Left kidney (tissue), 1 donor: ENCODE measurements at regions not wholly inside any gene's neighbourhood (a gene's known extent, or its start where the extent isn't known, plus 50 kb on each side); places are given as distances from the start of the nearest gene placed in this dataset.

ENCODE experiments used
- DNase-seq: peaks from one replicate; pipeline ENCODE4 v3.0.0-alpha.2; 2013

DNA sequence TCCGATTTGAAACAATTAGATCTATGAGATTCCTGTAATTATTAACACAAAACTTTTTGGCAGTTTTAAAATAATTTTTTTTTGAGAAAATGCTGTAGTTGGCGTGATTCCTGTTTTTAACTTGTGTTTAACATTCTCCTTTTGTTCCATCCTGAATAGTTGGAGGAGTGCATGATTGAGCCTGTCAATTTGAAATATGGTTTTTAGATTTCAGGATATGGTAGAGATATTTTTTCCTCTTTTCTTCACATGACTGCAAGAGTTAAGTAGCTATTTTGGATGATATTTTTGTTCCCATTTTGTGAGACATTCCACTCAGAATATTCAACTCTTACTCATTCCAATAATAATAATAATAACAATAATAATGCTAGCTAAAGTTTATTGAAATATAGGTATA, 241.7 kb upstream of the MAN1A1 start:
- DNase-seq, result no peak

DNA sequence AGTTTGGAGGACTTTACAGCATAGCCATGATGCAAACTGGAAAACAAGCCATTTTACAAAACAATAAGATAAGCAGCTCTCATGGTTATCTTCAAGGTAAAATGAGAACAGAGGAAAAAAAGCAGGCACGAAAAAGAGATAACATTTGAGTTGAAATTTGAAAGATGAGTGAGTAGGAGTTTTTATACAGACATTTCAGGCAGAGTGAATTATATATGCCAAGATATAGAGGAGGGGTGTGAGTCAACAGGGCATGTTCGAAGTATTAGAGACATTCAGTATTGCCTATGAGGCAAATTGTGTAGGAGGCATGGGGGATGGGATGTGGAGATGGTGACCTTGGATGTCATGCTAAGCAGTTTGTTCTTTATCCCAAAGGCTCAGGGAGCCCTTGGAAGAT, 240.5 kb upstream of the MAN1A1 start:
- DNase-seq, result no peak

DNA sequence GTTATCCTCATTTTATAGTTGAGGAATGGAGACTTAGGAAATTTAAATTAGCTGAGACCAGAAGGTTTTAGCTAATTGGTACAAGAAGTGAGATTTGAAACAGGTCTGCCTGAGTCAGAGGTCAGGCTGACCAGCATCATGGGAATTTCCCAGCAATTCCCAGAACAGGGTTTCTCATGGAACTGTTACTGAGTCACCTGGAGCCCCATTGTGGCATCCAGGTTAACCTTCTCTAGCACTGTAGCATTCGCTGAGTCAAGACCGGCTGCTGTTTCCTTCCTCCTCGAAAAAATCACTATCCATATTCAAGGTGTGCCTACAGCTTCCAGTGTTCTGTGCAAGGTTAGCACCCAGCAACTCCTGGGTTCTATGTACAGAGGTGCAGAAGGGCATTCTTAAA, 238.0 kb upstream of the MAN1A1 start:
- DNase-seq, result no peak

DNA sequence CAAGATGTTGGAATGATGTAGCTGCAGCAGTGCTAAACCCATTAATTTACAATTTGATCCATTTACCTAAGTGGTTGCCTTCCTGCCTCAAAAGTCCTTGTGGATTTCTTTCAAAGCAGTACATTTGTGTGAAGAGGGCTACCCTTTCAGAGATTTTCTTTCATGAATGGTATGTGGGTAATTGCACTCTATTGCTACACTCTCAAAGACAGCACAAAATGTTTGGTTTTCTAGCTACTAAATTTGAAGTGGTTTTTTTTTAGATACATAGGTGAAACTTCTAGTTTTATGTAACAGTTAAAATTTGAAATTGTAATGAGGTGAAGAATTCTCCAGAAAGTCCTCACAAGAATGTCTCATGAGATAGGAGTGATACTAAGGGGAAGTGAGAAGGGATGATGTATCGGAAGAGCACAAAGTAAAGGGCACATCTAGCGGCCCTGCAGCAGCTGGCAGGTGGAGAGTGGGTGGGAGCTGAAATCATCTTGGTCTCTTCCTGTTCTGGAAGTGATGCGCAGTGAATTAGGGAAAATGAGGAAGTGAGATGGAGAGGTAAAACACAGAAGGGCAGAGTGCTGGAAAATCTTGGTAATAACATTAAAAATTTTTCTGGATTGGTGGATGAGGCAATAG, 236.8 kb upstream of the MAN1A1 start:
- no peak for DNase-seq

DNA sequence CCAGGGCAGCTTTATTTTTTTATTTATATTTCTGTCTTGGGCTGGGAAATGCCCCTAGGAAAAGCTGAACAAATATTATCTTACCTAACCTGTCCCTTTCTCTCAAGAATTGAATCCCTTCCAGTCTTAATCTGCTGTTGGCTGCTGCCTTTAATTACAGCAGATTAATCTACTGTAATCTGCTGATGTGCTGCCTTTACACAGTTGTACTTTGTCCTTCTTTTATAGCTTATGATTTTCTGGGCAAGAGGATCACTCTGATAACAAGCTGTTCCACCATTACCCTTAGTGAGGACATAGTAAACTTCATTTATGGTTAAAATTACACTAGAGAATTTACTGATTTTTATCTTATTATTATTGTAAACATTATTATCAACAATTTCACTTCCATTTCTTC, 234.5 kb upstream of the MAN1A1 start:
- DNase-seq, result no peak

DNA sequence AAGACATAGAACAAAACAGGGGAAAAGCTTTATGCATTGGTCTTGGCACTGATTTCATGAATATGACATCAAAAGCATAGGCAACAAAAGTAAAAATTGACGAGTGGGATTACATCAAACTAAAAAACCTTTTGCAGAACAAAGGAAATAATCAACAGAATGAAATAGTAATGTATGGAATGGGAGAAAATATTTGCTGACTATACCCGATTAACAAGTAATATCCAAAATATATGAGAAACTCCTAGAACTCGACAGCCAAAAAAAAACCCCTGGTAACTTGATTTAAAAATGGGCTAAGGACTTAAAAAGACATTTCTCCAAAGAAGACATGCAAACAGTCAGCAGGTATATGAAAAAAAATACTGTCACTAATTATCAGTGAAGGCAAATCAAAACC, 231.7 kb upstream of the MAN1A1 start:
- DNase-seq, result no peak

DNA sequence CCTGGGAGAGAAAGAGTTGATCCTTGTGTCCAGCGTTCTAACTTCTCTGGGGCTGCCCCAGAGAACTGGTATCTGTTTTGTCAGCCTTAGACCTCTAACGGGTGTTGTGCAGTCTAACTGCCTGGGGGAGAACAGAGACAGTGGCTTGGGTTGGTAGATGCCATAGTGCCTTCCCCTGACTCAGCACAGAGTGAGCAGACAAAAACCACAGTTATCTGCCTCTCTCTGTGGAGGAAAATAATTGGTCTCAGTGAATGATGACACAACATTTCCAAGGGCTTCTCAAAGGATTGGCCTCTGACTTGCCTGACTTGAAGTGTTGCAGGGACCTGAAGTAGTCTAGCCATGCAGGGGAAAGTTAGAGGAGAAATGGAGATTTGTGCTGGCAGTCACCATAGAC, 226.2 kb upstream of the MAN1A1 start:
- DNase-seq, result no peak

DNA sequence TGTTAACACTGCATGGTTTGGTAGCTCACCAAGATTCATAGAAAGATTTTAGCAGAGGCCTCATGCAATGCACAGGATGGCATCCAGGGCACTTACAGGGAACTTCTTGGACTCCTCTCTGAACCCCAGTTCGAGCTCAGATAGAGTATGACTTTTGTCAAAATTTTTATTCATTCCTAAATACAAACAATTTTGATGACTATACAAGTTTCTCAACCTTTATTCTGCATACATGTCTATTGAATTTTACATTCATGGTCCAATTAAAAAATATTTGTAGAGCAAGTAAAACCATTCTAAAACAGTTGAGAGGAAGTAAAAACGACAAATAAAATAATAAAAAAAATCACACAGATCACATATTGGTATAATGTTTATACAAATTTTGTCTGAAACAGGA, 219.0 kb upstream of the MAN1A1 start:
- no peak for DNase-seq

DNA sequence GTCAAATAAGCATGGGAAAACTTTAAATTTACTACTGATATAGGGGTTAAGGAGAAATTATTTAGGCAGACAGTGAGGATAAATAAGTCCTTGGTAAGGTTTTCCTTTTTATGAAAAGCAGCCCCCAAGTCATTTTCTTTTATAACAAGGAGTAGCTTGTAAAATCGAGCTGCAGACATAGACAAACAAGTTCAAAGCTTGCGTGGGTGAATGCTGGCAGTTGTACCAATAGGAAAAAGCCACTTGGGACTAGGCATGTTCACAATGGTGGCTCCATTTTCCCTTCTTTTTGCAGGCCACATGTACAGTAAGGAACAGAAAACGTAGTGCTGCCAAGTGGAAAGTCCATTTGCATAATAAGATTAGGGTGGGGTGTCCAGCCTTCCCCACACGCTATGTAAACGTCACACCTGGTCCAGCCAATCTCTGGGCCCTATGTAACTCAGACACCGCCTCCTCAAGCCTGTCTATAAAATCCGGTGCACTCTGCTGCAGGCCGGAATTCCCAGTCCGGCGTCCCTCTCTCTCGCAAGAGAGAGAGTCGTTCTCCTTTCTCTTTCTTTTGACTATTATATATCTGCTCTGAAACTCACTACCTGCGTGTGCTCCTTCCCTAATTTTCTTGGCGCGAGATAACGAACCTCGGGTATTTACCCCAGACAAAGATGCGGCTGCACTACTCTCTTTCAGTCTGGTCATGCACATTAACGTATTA, 217.1 kb upstream of the MAN1A1 start:
- DNase-seq, result no peak

DNA sequence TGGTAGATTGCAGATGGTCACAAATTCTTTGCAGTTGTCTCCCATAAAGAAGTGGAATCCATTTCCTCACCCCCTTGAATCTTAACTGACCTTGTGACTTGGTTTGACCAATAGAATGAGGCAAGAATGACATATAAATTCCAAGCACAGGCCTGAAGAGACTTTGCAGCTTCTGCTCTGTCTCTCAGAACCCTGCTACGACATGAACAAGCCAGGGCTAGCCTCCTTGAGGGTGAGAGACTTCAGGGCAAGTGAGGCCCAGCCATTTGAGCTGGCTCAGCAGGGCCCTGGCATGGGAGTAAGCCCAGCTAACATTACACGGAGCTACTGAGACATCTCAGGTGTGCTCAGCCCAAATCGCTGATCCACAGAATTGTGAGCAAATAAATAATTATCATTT, 216.3 kb upstream of the MAN1A1 start:
- DNase-seq, result no peak

DNA sequence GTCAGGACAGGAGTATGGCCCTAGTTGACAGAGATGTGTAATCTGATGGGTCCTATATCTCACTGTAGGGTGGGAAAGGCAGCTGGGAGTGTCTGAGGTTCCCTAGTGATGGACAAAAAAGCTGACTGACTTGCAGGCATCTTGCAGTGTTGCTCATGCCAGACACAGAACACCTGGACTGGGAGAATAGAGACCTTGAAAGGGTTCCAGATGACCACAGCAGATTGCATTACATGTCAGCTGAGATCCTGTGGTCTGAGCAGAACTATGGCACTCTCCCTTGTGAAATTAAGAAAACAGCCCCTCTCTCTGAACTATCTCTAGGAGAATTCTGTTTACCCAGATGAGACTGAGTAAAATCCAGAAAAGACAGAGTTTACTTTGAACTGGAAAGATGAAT, 212.6 kb upstream of the MAN1A1 start:
- DNase-seq, result no peak

DNA sequence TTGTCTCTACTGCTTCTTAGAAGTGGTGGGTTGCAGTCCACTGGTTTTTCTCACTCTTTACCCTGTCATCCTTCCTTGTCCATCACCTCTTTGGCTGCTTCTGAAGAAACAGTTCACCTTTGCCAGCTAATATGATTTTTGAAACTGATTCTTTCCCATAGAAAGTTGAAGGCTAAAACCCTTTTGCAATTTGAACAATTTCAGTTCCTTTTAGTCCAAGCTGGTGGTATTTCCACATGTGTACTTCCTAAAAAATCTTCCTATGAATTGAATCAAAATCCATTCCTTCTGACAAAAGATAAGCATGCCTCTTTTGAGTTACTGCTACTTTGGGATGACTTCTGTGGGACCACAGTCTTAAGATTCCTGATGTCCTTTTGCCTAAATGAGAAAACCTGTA, 210.0 kb upstream of the MAN1A1 start:
- DNase-seq, result no peak

DNA sequence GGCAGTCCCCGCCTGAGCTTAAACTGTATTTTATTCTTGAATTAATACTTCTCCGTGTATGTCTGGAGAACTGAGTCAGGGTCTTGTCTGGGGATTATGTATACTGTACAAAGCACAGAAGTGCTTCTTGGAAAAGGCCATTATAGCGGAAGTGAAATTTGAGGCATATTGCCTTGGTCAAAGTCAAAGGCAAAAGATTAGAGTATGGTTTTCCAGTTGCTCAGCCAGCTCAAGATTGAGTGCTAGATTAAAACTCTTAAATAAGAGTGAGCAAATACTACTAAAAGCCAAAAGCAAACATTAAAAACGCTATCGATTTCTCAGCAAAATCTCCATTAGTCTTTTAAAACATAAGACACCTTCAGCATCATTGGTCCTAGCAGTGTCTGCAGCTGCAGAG, 207.7 kb upstream of the MAN1A1 start:
- no peak for DNase-seq

DNA sequence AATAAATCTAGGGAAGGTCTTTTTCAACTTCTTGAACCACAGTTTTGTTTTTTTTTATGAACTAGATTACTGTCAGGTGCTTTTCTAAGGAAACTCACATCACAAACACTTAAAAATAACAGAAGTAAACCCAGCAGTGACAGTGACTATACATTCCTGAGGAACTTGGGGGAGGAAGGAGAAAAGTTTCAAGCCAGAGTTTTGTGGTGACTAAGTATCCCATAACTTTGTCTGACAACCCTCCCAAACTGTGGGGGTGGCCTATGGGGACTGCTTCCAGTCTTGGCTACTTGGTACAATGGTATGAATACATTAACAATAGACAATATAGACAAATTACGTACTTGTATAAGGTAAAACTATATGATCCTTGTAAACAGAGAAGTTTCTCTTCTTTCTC, 202.5 kb upstream of the MAN1A1 start:
- DNase-seq, result no peak

DNA sequence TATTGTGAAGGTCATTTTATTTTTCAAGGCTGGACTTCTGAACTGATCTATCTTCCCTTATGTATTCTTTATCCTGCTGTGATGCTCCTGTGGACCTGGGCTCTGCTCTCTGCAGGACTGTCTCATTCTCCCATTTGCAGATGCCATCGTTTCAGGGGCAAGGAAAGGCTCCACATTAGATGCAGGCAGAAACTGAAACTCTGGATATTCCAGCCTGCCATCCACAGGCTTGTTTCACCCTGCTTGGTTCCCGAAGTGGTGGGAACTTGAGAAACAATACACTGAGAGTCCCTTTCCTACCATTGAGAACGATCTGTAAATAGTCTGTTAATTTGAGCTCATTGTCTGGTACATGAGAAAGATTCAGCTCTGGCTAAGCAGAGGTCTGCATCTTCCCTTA, 197.5 kb upstream of the MAN1A1 start:
- no peak for DNase-seq

DNA sequence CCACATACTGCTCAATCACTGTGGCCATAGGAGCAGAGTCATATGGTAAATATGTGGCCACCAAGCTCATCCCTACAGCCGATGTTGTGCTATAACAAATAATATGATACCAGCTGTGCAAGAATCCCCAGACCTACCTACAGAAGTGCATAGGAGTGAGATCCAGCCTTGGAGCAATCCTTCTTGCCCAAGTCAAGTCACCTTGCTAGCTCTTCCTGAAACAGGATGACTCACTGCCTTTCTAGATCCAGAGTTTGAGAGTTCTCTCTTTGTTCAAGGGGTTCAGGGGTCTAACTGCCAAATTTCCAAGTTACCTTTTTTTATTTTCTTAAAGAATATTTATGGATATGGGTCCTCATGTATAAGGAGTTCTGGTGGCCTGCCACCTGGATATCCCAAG, 195.7 kb upstream of the MAN1A1 start:
- DNase-seq, result no peak

DNA sequence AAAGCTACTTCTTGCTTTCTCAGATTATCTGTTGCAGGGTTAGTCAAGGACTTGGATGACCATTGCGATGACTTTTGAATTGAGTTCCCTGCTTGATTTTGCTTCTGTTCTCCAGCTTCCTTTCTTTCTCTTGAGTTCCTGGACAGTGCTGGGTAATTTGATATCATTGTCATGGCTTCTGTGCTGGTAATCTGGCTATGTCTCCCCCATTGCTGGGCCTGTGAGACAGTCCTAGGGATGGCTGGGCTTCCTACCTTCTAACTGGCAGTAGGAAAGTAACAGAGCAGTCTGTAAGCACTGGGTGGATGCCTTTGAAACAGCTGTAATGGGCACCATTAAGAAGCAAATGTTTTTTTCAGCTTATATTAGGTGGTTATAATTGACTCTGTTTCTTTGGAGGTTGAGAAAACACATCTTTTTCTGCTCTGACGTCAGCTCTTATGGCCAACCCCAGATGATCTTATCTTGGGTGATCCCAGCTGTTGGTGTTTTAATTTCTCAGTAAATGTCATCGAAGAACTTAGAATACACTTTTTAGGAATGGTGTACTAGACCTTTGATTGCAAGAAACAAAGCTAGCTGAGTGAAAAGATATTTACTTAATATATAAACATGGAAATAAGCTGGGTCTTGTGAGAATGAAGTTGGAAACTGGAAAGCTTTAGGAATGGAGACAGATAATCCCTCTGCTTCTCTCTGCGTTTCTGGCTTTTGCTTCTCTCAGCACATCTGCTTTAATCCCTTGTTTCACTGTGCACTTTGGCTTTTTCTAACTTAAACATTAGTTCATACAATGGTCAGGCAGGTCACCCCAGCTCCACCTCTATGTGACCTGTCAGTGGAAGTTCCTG, 195.0 kb upstream of the MAN1A1 start:
- no peak for DNase-seq

DNA sequence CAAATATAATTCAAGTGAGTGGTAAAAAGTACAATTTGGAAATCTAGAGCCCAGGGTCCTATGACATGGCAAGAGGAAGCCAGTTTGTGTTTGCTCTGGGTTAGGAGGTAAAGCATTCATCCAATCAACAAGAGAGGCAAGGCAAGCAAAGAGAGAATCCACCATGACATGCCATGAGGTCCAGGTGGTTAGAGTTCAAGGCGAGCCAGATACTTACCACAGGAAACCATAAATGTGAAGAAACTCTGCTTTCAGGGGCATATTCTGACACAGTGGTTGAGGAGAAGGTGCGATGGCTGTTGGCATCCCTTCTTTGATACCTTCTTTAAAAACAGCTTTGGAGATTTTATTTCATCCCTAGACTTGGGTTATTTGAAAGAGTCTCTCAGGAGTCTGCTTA, 193.8 kb upstream of the MAN1A1 start:
- no peak for DNase-seq

DNA sequence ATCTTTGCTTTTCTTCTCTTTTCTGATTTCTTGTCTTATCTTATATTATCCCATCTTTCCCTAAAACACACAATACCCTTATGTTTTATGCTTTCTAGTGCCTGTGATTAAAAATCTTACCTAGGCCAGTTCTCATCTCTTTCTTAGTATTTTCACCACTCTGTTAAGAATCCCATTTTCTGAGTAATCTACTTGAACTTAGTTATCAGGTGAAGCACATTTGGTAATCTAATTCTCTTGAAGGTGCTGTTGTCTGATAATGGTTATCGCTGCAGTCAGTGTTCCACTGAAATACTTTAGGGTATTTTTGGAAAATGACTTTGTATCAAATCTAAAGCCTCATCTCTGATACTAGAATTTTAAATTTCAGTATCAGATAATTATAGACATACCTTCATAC, 192.5 kb upstream of the MAN1A1 start:
- no peak for DNase-seq

DNA sequence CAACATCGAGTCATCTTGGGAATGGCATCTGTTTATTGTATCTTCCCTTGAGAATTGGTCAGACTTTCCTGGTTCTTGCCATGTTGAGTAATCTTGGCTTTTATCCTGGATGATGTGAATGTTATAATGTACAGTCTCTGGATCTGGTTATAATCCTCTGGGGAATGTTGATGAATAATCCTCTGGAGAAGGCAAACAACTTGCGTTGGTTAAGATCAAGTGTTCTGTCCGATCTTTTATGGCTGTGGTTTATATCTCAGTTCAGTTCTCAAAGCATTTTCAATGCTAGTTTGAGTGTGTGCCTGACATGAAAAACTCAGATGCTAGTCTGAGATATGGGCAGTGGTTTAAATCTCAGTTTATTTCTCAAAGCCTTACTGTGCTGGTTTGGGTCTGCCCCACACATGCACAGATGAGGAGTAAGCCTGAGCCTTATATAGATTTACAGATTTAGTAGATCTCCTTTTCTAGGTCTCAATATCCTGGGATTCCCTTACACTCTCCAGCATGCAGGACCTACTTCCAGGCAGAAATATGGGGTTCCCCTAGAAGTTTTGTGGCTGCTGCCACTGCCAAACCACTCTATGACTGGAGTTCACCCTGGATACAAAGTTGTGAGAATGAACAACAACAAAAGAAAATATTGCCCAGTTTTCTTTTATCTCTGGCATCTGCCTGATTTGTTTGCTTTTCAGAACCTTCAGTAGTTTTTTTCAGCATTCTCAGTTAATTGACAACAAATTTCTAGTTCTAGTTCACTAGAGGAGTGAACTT, 191.8 kb upstream of the MAN1A1 start:
- no peak for DNase-seq

DNA sequence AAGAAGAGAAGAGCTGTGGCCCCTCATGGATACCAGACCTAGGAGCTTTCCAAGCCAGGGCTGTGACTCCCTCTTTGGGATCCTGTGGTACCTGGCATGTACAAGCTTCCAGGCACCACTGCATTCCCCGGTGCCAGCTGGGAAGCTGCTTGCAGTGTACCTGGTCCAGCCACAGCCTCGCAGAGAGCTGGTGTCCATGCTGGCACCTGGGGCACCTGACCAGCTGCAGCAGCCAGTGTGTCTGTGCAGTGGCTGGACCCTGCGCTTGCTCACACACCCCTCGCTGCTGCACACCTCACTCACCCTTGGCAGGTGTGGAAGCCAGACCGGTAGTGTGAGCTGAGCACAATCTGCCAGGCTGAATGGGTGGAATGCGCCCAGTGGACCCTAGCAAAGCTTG, 190.9 kb upstream of the MAN1A1 start:
- DNase-seq, result no peak

DNA sequence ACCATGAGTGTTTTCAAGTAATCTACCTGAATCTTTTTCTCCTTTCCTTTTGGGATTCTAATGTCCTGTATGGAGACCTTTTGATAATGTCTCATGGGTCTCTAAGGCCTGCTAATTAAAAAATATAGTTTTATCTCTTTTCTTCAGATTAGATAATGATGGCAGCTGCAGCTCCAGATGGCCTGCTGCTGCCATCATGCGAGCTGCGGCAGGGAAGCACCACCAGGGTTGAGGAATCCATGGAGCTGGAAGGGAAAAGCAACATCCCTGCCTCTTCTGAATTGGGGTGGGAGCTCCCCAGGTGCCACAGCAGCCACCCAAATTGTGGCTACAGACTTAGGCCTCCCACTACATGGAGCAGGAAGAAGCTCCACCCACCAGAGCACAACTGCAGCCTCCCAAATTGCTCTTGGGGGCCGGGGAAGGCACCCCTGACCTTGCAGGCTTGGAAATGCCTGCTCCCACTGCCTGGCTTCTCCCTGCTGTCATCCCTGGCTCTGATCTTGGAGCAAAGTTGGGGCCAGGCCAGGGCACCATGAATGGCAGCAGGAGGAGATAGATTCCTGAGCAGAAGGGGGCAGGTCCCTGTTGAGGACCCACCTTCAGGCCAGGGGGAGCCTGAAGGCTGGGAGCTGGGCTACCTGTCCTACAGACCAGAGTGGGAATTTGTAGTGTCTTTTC, 189.6 kb upstream of the MAN1A1 start:
- no peak for DNase-seq
